HG02571 (cell line): ENCODE measurements at regions not wholly inside any gene's neighbourhood (a gene's known extent, or its start where the extent isn't known, plus 50 kb on each side); places are given as distances from the start of the nearest gene placed in this dataset.
"Not testable (repeated sequence)": the region's sequence is repeated elsewhere in the genome, so short reads cannot be mapped to it uniquely, and the experiment has no call there.

Source experiments
- ATAC-seq: cut with Tn5 transposase; IDR thresholded peaks from one replicate; pipeline ENCODE4 v1.9.1; 2021; ENCODE audit warnings: mild to moderate bottlenecking, moderate library complexity; ENCODE audit not compliant: unreplicated experiment

GRCh38 chr2:175624211-175624761 lies 377.8 kb downstream of the LNPK start:
- no peak for ATAC-seq

- ATAC-seq, result no peak
Measured at GRCh38 chr2:175621821-175622220, 380.2 kb downstream of the LNPK start.

- no peak for ATAC-seq
Measured at GRCh38 chr2:175620106-175620505, 382.0 kb downstream of the LNPK start.

GRCh38 chr2:175619179-175620045 lies 382.7 kb downstream of the LNPK start:
- no peak for ATAC-seq

GRCh38 chr2:175612280-175612679 lies 389.8 kb downstream of the LNPK start:
- no peak for ATAC-seq

- no peak for ATAC-seq
Measured at GRCh38 chr2:175606010-175606841, 395.8 kb downstream of the LNPK start.

- ATAC-seq, result no peak
Measured at GRCh38 chr2:175605640-175606009, 396.4 kb downstream of the LNPK start.

GRCh38 chr2:175601969-175602368 lies 400.1 kb downstream of the LNPK start:
- no peak for ATAC-seq

GRCh38 chr2:175599966-175600831 lies 401.9 kb downstream of the LNPK start:
- ATAC-seq, result no peak

- ATAC-seq, result no peak
Measured at GRCh38 chr2:175597286-175597685, 404.8 kb downstream of the LNPK start.

GRCh38 chr2:175595139-175595538 lies 406.9 kb downstream of the LNPK start:
- no peak for ATAC-seq

- ATAC-seq, result not testable (repeated sequence)
Measured at GRCh38 chr2:175593686-175594525, 408.2 kb downstream of the LNPK start.

- ATAC-seq, result not testable (repeated sequence)
Measured at GRCh38 chr2:175588213-175588612, 406.7 kb upstream of the ATP5MC3 start.

- ATAC-seq, result no peak
Measured at GRCh38 chr2:175585496-175585895, 404.0 kb upstream of the ATP5MC3 start.

GRCh38 chr2:175580652-175581051 lies 399.1 kb upstream of the ATP5MC3 start:
- no peak for ATAC-seq

- no peak for ATAC-seq
Measured at GRCh38 chr2:175579646-175580045, 398.1 kb upstream of the ATP5MC3 start.

GRCh38 chr2:175577368-175577970 lies 396.0 kb upstream of the ATP5MC3 start:
- ATAC-seq, result no peak

- ATAC-seq, result no peak
Measured at GRCh38 chr2:175576875-175577274, 395.4 kb upstream of the ATP5MC3 start.

- peak; percentile 21 for ATAC-seq
Measured at GRCh38 chr2:175576270-175576669, 394.8 kb upstream of the ATP5MC3 start.
